NCI-H2196 (cell line): ENCODE measurements at regions not wholly inside any gene's neighbourhood (a gene's known extent, or its start where the extent isn't known, plus 50 kb on each side); places are given as distances from the start of the nearest gene placed in this dataset.

Experiments
- DNase-seq: peaks from one replicate; lab custom pipeline; 2025; ENCODE audit not compliant: unreplicated experiment; lab: John Stamatoyannopoulos, UW

DNA sequence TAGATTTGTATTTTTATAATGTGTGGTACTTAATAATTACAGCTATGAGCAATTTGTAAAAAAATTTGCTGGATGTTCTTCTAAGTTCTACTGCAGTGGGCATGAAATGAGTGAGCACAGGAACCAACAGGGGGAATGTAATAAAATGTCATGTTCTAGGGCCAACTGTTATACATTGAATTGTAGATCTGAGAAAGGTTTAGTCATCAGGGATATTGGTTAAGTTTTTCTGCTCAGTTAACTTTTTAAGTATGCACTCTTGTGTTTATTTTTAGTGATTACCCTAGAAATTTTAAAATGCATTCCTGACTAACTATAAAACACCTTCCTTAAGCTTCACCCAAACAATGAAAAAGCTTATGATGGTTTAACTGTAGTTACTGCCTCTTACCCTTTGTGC lies 101.8 kb downstream of the CAND1 start:
- no peak for DNase-seq

DNA sequence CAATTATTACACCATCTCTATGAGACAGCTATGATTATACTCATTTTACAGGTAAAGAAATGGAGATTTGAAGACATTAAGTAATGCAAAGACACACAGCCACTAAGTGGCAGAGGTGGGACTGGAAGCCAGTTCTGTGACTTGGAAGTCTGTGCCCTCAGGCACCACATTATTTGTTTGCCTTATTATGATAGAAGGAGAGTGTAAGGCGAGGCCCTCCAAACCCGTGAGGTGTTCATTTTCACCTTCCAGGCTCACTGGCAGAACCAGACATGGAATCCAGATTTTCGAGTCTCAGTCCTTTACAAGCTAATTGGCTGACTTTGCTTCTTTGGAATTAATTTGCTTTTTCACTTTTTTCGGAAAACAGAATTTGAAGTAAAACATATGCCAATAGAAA lies 107.9 kb downstream of the CAND1 start:
- DNase-seq = no peak

DNA sequence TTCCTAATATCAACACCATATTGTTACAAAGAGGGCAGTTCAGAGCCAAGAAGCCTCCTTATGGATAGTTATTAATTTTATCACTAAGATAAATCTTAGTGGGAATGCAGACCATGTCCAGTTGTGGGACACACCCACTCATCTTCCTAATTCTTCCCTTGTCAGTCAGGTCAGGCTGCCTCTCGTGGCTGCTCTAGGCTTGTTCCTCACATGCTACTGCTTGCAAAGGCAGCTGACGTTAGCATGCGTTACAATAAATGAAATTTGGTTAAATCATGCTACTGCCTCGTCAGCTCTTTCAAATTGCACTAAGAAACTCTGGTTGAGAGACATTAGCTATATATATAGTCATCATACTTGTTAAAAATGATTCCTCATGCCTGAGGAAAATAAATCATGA lies 108.4 kb downstream of the CAND1 start:
- no peak for DNase-seq

DNA sequence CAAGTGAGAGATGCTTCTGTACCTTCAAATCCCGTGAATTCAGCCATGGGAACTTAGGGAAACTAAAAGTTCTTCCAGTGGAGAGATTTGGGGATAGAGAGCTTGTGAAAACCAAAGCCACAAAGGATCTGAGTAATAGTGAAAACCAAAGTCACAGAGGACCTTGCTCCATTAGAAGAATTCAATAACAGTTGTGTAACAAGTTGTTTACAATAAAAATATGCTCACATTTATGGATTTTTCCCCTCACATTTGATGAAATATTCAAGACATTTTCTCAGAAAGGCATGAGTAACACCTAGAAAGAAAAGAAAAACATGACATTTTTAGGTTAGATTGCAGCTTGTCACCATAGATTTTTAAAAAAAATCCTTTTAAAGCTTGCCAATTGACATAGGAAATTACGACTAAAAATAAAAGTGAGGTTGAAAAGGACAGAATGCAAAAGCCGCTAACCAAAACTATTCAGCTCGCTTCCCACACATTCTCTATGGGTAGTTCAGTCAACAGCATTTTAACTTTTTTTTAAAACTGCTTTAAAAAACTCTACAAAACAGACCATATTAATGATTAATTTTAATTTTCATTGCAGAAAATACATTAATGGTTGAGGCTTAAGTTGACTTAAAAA lies 113.2 kb downstream of the CAND1 start:
- no peak for DNase-seq

DNA sequence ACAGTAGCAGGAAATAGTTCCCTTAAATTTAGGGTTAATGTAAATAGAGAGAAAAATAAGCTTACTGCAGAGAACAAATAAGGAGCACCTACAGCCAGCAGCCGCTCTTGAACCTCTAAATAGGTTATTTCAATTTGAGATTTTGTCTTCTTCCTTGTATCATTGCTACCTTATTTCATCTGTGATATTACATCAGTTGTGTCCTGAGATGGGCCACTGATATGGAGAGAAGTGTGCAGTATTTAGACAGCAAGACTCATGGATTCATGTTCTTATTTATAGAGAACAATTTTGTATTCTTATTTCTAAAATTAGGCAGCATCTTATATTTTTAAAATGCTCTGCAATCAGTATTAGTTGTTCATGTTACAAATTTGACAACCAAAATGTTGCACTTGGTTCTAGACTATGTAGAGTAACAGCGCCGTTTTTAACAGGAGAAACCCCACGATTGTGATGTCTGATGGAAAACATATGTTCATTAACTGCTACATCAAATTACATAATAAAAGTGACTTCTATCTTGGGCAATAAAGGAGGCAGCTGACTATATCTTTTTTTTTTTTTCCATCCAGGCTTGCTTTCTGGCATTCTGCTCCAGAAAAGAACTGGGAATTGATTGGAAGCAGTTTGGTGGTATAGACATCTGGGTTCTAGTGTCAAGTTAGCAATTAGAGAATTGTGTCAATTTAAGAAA lies 117.9 kb downstream of the CAND1 start:
- no peak for DNase-seq

DNA sequence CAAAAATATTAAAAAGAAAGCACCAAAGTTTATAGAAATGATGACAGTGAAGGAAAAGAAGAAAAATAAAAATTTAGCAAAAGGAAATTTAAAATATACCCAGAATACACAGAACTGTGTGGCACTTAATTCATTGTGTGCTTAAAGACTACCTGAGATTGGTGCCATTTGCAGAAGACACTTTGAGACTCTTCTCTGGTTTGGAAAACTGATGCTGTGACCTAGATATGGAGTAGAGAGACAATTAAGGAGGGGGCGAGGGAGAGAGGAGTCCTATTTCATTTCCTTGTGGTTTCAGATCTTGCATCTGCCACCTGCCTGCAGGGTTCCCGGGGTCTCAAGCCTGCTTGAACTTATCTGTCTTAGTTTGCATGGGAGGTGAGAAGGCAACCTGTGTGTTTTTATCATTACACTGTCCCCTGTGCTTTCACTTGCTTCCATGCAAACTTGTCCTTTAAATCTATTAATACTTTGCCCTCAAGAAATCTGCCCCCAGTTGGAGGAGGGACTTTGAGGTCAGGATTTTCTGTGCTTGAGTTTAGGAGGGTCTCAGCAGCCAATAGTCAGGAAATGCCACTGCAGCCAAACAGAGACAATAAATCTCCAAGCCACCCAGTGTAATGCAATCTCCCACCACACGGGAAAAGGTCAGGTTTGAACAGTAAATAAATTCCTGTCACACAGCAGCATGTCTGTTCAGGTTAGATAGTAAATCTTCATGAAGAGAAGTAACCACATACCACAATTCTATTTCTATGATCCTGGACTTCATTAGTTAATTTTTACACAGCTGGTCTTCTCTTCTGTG lies 119.4 kb downstream of the CAND1 start:
- no peak for DNase-seq

DNA sequence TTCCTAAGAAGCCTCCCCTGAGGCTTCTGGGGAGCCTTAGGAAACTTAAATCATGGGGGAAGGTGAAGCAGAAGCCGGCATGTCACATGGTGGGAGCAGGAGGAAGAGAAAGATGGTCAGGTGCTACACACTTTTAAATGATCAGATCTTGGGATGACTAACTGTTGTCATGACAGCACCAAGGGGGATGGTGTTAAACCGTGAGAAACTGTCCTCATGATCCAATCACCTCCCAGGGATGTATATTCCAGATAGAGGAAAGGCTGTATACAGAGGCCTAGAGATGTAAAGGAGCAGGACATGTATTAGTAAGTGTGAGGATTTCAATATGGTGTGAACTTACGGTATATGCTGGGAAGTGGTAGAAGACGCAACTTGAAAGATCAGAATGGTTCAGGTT lies 121.1 kb downstream of the CAND1 start:
- no peak for DNase-seq

DNA sequence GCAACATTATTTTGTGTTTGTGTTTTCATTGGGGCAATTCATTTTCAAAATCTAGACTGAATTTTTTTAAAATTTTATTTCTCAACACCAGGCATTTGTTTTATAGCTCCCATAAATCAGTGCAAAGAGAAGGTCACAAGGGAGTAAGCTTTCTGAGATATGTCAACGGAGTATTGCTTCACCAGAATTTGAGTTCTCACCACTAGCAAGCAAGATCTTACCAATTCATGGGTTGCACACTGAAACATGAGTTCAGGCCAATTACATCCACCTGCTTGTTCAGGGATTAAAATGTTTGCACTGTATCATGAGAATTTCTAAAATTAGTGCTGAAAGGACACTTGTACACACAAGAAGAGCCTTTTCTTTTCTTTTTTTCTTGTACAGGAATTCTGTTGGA lies 121.9 kb downstream of the CAND1 start:
- DNase-seq = no peak

DNA sequence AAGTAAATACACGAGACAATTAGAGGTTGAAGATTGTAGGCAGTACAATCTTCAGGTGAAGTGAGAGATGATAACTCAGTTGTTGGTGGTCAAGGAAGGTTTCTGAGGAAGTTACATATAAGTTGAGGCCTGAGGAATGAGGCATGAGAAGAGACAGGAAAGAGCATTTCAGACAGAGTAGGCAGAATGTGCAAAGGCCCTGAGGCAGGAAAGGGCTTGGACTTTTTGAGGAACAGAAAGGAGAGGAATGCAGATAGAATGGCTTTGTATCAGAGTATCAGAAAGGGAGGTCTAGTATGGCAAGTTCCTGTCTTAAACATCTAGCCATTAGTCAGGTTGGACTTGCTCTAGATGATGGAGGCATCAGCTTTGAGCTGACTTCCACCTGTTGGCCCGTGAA lies 122.5 kb downstream of the CAND1 start:
- no peak for DNase-seq

DNA sequence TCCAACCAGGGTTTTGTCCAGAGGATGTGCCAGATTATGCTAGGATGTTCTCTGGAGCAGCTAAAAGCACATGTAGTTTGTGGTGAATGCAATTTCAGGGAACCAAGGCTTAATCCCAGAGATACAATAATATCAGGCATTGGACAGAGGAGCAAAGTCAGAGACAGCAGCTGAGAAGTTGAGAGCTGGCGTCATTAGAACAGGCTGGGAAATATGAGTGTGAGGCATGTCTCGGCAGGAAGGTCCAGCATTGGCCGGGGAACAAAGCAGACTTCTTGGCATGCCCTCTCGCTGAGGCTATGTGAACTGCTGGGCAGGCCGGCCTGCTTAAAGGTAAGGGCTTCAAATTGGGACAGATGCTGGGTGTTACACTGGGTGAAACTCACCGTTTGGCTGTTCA lies 125.4 kb downstream of the CAND1 start:
- DNase-seq = peak; percentile 48

DNA sequence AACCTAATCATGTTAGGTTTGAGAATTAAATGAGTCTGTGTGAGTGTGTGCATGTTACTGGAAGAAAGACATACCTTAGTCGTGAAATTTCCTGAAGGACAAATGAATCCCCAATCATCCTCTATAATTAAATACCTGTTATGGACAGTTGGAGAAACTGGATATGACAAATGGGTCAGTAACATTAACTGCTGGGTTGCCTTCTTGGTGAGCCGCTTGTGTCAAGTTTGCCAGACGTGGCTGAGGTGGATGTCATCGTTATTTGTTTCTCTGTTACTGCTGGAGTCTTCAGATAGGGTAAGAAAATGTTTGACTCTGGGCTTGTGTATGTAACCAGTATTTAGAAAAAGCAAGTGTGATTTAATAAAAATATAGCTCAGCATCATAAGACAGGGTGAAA lies 131.6 kb downstream of the CAND1 start:
- no peak for DNase-seq

DNA sequence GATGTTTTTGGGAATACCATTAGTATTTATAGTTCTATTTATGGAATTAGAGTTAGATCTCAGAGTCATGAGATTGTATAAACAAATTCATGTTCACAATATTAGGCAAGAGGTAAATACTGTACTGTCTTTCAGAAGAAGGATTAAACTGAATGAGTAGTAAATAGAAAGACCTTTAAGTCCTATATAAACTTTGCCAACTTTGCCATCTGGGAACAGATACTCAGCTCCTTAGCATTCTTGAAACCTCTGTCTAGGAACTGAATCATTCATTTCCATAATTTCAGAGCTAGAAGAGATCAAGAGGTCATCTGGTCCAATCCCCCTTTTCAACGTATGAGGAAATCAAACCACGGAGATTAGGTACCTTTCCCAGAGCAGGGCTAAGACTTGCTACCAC lies 141.1 kb downstream of the CAND1 start:
- no peak for DNase-seq

DNA sequence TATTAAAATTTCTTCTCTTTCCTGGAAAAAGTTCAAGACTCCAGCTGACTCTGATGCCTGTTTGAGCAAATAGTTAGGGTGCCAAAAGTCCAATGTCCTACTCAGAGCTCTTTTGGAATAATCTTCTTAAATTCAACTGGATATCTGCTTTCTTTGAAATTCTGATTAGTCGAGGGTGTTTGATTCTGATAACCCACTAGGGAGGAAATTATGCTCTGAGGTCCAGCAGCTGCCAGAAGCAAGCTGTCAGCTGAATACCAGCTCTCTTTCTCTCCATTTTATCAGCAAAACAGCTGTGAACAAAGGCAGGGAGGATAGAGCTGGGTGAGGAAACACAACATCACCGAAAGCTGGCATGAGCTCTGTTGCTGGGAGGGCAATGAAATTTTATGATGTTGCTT lies 141.5 kb downstream of the CAND1 start:
- no peak for DNase-seq

DNA sequence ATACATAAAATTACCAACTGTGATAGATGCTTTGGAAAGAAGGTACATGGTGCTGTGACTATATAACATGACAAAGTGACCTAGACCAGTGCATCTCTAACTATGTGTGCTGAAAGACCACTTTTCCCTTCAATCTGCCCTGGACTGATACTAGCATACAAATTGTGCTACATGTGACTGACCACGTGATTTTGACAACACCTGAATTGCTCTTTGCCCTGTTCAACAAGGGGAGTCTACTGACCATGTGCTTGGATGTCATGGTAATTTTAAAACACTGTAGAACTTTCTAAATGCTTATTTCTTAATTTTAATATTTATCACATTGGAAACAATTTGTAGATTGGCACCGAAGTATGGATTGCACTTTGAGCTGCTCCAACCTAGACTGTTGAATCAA lies 142.4 kb downstream of the CAND1 start:
- no peak for DNase-seq

DNA sequence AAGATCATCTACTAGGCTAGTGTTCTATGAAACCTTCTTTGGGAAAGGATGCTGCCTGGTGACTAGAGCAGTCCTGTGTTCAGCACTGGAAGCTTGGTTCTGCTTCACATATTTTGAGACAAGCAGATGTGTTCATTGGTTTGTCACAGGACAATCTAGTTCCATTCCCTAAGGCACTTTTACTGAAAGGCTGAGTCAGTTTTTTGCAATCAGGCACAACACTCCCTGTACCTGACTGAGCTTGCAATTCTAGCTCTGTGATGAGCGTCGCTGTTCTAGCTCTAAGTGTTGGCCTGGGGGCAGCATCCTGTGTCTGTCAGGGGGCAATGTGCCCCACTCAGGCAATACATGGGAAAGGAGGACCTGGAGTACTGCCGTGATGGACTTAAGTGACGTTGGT lies 144.4 kb downstream of the CAND1 start:
- DNase-seq = no peak

DNA sequence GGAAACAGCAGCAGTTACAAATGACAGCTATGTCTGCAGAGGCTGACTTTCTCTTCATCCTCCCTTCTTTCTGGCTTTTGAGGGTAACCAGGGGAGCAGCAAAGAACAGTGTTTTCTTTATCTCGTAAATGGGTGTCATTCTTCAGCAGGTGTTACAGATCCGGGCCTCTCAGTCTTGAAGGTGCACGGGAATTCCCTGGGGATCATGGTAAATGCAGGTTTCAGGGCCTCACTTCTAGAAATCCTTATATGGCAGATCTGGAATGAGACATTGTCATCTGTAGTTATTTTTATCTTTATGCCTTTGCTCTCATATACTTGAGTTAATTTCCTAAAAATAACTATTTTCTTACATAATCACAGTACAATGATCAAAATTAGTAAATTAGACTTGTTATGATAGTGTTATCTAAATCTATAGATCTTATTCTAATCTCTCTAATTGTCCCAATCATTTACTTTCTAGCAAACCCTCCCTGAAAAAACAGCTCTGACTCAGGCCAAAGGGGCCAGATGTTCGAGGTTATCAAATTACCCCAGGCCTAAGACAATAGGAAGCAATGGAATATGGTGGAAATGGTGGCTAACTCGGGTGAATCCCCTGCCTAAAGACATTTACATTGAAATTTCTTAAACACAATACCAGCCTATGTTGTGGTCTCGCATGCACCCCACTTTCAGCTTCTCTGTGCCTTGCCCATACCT lies 145.0 kb downstream of the CAND1 start:
- DNase-seq = no peak

DNA sequence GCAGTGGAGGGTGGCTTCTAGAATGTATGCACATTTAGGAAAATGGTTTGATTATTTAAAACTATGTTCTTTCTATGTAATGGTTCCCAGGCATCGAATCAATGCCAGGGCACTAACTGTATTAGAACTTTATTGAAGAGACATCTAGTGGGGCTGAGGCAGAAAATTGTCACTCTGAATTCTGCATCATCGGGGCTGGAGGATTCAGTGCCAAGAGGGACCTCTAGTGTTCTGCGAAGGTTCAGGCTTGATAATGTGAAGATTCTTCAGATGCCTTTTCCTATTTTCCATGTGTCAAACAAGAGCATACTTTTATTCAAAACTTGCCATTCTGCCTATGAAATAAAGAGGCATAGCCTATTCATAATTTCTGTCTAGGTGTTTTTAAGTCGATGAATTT lies 146.3 kb downstream of the CAND1 start:
- DNase-seq = peak; percentile 36

DNA sequence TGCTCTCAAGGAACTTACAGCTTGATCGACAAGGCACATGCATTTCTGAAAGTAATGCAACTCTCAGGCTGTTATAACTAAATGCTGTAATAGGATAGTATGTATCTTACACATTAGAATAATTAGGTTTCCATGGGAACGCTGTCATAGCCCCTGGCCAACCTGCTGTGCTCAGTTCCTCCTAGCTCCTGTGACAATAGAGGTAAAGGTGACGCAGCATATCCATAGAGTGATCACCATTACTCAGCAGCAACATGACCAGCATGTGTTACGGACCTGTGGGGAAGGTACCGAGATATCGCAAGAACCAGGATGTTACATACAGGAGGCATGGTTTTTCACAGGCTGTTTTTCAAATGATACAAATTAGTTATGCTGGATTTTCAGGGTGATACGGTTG lies 150.7 kb downstream of the CAND1 start:
- no peak for DNase-seq

DNA sequence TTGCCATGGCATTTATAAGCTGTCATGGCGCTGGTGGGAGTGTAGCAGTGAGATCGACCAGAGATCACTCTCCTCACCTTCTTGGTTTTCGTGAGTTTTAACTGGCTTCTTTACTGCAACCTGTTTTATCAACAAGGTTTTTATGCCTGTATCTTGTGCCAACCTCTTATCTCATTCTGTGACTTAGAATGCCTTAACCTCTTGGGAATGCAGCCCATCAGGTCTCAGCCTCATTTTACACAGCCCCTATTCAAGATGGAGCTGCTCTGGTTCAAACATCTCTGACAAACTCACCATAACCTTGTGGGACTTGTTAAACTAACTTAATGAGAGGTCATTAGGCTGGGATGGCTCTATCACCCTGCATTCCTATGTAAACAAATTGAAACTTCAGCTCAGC lies 151.3 kb downstream of the CAND1 start:
- DNase-seq = no peak

DNA sequence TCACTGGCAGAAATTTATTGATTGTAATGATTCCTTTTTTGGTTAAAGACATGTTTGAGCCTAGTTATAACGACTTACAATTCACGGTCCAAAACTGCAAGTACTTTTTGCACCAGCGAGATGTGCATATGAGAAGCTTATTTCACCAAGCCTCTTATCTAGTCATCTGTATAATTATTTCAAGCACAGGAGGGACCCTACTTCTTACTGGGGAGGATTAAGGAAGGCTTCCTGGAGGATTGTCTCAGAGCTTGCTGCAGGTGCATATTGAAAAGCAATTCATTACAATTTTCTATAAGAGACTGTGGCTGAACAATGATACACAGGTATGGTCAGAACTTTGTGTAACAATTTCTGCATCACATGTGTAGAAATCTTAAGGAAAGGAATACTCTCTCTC lies 152.9 kb downstream of the CAND1 start:
- DNase-seq = no peak

DNA sequence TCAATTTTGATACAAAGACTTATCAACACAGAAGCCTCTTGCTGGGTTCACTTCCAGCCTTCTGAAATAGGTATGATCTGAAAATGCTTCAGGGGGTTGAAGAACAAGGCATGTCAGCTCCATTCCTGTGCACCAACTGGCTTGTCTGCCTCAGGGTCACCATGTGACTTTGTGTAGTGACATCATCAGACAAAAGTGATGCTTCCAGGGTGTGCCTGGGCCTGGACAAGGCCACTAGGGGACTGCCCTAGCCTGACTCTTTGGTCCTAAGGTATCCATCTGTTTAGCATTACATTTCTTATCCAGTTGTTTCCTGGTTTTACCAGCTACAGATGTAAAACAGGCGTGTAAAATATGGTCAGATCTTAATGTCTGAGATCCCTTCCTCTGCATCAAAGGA lies 155.6 kb downstream of the CAND1 start:
- no peak for DNase-seq

DNA sequence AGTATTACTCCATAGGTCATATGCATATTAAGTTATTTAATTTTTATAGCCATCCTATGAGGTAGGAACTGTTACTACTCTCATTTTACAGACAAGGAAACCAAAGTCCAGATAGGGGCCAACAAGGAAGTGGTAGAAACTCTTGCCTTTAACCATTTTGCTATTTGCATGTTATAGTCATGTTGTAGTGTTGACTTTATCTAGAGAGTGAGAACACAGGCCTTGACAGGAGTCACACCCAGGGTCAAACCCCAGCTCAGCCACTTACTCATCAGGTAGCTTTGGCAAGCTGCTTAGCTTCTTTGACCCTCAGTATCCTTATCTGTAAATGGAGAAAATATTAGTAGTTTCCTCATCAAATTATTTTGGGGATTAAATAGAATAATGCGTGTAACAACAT lies 156.2 kb downstream of the CAND1 start:
- DNase-seq = no peak
